Mammary epithelial cell (primary cell): ENCODE measurements at regions not wholly inside any gene's neighbourhood (a gene's known extent, or its start where the extent isn't known, plus 50 kb on each side); places are given as distances from the start of the nearest gene placed in this dataset.

Source experiments
- EZH2 ChIP-seq: IDR thresholded peaks from 2 replicates; pipeline ENCODE4 v1.6.1; 2012; ENCODE audit warnings: low read length, inconsistent platforms, borderline replicate concordance
- TF ChIP-seq, protein P1 (sequence below), 2 donors: IDR thresholded peaks in 1 of 2; conservative IDR thresholded peaks in 1 of 2; 2 replicates each; pipeline ENCODE4 v1.5.1; 2011 to 2012; ENCODE audit warnings: inconsistent platforms in 2 of 2, low read length in 2 of 2, mild to moderate bottlenecking in 2 of 2, control low read depth in 1 of 2, low read depth in 1 of 2; ENCODE audit not compliant: insufficient read depth in 1 of 2; ENCODE audit errors: extremely low read depth in 1 of 2

DNA sequence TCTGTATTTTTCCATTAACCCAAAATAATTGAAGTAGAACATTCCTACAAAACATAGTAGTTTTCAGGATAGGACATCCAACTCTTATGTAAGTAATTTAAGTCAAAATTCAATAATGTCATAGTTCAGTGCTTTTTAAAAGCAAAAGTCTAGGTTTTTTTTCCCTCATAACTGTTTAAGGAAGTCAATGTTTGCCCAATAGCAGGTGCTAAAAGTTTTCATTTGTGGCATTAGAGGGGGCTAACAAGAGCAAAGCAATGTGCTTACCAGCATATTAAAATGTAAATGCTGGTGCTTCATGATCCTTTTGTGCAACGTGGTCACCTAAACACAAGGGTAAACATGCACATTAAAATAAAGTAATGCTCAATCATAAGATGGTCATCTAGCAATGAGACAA lies 155.2 kb upstream of the PPP1R2C start:
- no peak for TF ChIP-seq EZH2
- TF ChIP-seq, protein P1, sequence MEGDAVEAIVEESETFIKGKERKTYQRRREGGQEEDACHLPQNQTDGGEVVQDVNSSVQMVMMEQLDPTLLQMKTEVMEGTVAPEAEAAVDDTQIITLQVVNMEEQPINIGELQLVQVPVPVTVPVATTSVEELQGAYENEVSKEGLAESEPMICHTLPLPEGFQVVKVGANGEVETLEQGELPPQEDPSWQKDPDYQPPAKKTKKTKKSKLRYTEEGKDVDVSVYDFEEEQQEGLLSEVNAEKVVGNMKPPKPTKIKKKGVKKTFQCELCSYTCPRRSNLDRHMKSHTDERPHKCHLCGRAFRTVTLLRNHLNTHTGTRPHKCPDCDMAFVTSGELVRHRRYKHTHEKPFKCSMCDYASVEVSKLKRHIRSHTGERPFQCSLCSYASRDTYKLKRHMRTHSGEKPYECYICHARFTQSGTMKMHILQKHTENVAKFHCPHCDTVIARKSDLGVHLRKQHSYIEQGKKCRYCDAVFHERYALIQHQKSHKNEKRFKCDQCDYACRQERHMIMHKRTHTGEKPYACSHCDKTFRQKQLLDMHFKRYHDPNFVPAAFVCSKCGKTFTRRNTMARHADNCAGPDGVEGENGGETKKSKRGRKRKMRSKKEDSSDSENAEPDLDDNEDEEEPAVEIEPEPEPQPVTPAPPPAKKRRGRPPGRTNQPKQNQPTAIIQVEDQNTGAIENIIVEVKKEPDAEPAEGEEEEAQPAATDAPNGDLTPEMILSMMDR (conservative IDR thresholded peaks at IDR 0.05 in 1 of 2, IDR thresholded peaks at IDR 0.05 in 1 of 2; ENCODE audit: extremely low read depth in 1 of 2, insufficient read depth in 1 of 2, low read depth in 1 of 2, low read length in 2 of 2) = no peak
